ENCODE measurements at regions not wholly inside any gene's neighbourhood (a gene's known extent, or its start where the extent isn't known, plus 50 kb on each side); places are given as distances from the start of the nearest gene placed in this dataset.

GRCh38 chr20:2203436-2203835, 92.4 kb upstream of the TGM3 start (continued):
- TF ChIP-seq CHD7 (IDR thresholded peaks at IDR 0.05; ENCODE audit: low read depth, low read length) (no peak), PRPF4 (IDR thresholded peaks at IDR 0.05; ENCODE audit: insufficient read depth, low read depth, low read length, poor library complexity, severe bottlenecking) (no peak), E2F8 (IDR thresholded peaks at IDR 0.05; ENCODE audit: low read depth, partially characterized antibody) (no peak), FOXJ3 (CRISPR knock-in tag; IDR thresholded peaks at IDR 0.05) (no peak), ZNF431 (CRISPR knock-in tag; IDR thresholded peaks at IDR 0.05) (no peak), ZBTB33 (CRISPR knock-in tag; IDR thresholded peaks at IDR 0.05) (no peak), E2F3 (CRISPR knock-in tag; IDR thresholded peaks at IDR 0.05) (no peak), ZBTB9 (CRISPR knock-in tag; IDR thresholded peaks at IDR 0.05) (no peak)
